ENCODE measurements at regions not wholly inside any gene's neighbourhood (a gene's known extent, or its start where the extent isn't known, plus 50 kb on each side); places are given as distances from the start of the nearest gene placed in this dataset.

DNA sequence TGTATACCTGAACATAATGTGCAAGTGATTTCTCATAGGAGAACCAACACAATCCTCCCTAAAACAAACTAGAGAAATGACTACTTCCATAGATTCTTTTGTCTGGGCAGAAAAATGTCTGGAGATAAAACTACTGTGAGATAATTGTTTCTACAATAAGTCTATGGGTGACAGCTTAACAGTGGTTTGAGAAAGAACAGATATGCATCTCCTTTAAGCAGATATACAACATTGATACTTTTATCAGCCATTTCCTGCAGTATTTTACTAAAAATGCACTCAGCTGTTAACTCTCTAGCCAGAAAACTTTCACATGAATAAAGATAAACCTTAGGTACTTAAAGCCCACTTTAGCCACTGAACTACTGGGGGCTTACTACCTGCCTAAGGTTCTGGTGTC is 1132.4 kb downstream of the EFNB2 start:
- Histone ChIP-seq H2AFZ (no peak overlapping the region), H3K9me2 (replicated peaks; ENCODE audit: insufficient read depth) (no peaks in the 10 kb centered on the region), H3K27me3 (no peaks in the 10 kb centered on the region), H4K20me1 (ENCODE audit: insufficient read depth, poor library complexity, severe bottlenecking) (no peaks in the 10 kb centered on the region), H3K9me3 (ENCODE audit: low read depth) (no peaks in the 10 kb centered on the region), H3K4me1 (ENCODE audit: insufficient read depth) (no peaks in the 10 kb centered on the region), H3K27ac (no peak overlapping the region), H3K4me3 (no peak overlapping the region), H3K79me2 (no peaks in the 10 kb centered on the region), H3K36me3 (replicated peaks; ENCODE audit: insufficient read depth, low read depth) (no peaks in the 10 kb centered on the region), H3K4me2 (no peak overlapping the region)
- no peak for DNase-seq (ENCODE audit: low spot score)
- TF ChIP-seq EZH2phosphoT487 (IDR thresholded peaks at IDR 0.05; ENCODE audit: low read depth, severe bottlenecking, unreplicated experiment): no peak
- TF ChIP-seq, protein P1, sequence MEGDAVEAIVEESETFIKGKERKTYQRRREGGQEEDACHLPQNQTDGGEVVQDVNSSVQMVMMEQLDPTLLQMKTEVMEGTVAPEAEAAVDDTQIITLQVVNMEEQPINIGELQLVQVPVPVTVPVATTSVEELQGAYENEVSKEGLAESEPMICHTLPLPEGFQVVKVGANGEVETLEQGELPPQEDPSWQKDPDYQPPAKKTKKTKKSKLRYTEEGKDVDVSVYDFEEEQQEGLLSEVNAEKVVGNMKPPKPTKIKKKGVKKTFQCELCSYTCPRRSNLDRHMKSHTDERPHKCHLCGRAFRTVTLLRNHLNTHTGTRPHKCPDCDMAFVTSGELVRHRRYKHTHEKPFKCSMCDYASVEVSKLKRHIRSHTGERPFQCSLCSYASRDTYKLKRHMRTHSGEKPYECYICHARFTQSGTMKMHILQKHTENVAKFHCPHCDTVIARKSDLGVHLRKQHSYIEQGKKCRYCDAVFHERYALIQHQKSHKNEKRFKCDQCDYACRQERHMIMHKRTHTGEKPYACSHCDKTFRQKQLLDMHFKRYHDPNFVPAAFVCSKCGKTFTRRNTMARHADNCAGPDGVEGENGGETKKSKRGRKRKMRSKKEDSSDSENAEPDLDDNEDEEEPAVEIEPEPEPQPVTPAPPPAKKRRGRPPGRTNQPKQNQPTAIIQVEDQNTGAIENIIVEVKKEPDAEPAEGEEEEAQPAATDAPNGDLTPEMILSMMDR (IDR thresholded peaks at IDR 0.05; ENCODE audit: poor library complexity): no peak
- TF ChIP-seq EZH2 (IDR thresholded peaks at IDR 0.05; ENCODE audit: borderline replicate concordance): no peak

DNA sequence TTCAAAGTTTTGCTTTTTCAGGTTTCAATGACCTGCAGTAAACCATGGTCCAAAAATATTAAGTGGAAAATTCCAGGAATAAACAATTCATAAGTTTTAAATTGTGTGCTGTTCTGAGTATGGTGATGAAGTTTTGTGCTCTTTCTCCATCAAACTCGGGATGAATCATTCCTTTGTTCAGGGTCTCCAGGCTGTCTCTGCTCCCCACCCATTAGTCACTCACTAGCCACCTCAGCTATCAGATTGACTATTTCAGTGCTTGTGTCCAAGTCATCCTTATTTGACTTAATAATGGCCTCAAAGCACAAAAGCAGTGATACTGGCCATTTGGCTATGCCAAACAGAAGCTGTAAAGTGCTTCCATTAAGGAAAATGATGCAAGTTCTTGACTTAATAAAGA is 1140.4 kb downstream of the EFNB2 start:
- Histone ChIP-seq H3K4me1 (ENCODE audit: insufficient read depth) (no peaks in the 10 kb centered on the region), H3K27me3 (no peaks in the 10 kb centered on the region), H3K79me2 (no peaks in the 10 kb centered on the region), H3K9me3 (ENCODE audit: low read depth) (no peaks in the 10 kb centered on the region), H3K4me2 (no peak overlapping the region), H2AFZ (no peak overlapping the region), H3K4me3 (no peak overlapping the region), H3K27ac (no peak overlapping the region), H3K9me2 (replicated peaks; ENCODE audit: insufficient read depth) (no peaks in the 10 kb centered on the region), H3K36me3 (replicated peaks; ENCODE audit: insufficient read depth, low read depth) (no peaks in the 10 kb centered on the region), H4K20me1 (ENCODE audit: insufficient read depth, poor library complexity, severe bottlenecking) (no peaks in the 10 kb centered on the region)
- TF ChIP-seq EZH2 (IDR thresholded peaks at IDR 0.05; ENCODE audit: borderline replicate concordance) (no peak), EZH2phosphoT487 (IDR thresholded peaks at IDR 0.05; ENCODE audit: low read depth, severe bottlenecking, unreplicated experiment) (no peak)
- TF ChIP-seq, protein P1 (IDR thresholded peaks at IDR 0.05; ENCODE audit: poor library complexity): no peak
- WGBS (ENCODE audit: low lambda C conversion rate, missing lambda C conversion rate): 83% methylated on average over 1 of the region's 1 CpG
- DNase-seq (ENCODE audit: low spot score): no peak

- no peak for DNase-seq (ENCODE audit: low spot score)
- H3K27ac ChIP-seq: no peak overlapping the region
- WGBS (ENCODE audit: low lambda C conversion rate, missing lambda C conversion rate): 91% methylated on average over 2 of the region's 2 CpGs
- no peaks in the 10 kb centered on the region for H3K36me3 ChIP-seq (replicated peaks; ENCODE audit: insufficient read depth, low read depth)
- H3K9me2 ChIP-seq (replicated peaks; ENCODE audit: insufficient read depth): no peaks in the 10 kb centered on the region
- no peak overlapping the region for H3K4me2 ChIP-seq
- H3K9me3 ChIP-seq (ENCODE audit: low read depth): no peaks in the 10 kb centered on the region
- no peaks in the 10 kb centered on the region for H3K27me3 ChIP-seq
- no peaks in the 10 kb centered on the region for H3K79me2 ChIP-seq
- no peak overlapping the region for H2AFZ ChIP-seq
- H3K4me1 ChIP-seq (ENCODE audit: insufficient read depth): no peaks in the 10 kb centered on the region
- TF ChIP-seq, protein P1 (IDR thresholded peaks at IDR 0.05; ENCODE audit: poor library complexity): no peak
- TF ChIP-seq EZH2phosphoT487 (IDR thresholded peaks at IDR 0.05; ENCODE audit: low read depth, severe bottlenecking, unreplicated experiment) (no peak), EZH2 (IDR thresholded peaks at IDR 0.05; ENCODE audit: borderline replicate concordance) (no peak)
- H4K20me1 ChIP-seq (ENCODE audit: insufficient read depth, poor library complexity, severe bottlenecking): no peaks in the 10 kb centered on the region
- no peak overlapping the region for H3K4me3 ChIP-seq
Measured at GRCh38 chr13:105389373-105389772, 1146.1 kb downstream of the EFNB2 start.

DNA sequence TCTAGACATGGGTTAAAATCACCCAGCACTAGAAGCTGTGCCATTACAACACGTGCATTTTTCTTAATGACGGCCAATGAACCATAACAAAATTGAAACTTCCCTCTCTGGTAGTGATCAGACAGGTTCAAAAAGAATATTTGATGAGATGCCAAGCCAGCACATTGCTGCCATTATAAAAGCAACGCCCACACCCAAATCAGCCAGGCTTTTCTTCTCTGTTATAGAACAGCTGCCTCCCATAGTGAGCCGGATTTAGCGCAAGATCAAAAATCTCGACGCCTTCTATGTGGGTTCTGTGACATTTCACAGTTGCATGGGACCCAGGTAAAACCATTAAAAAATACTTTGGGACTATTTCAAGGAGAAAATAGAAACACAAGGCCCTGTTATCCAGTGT is 1158.0 kb downstream of the EFNB2 start:
- no peak overlapping the region for H3K4me2 ChIP-seq
- no peaks in the 10 kb centered on the region for H3K9me3 ChIP-seq (ENCODE audit: low read depth)
- H3K79me2 ChIP-seq: no peaks in the 10 kb centered on the region
- 96% methylated on average over 7 of the region's 7 CpGs for WGBS (ENCODE audit: low lambda C conversion rate, missing lambda C conversion rate)
- no peaks in the 10 kb centered on the region for H3K36me3 ChIP-seq (replicated peaks; ENCODE audit: insufficient read depth, low read depth)
- no peaks in the 10 kb centered on the region for H4K20me1 ChIP-seq (ENCODE audit: insufficient read depth, poor library complexity, severe bottlenecking)
- no peaks in the 10 kb centered on the region for H3K27me3 ChIP-seq
- H3K4me1 ChIP-seq (ENCODE audit: insufficient read depth): no peaks in the 10 kb centered on the region
- no peak for DNase-seq (ENCODE audit: low spot score)
- H3K27ac ChIP-seq: no peak overlapping the region
- no peak for TF ChIP-seq EZH2phosphoT487 (IDR thresholded peaks at IDR 0.05; ENCODE audit: low read depth, severe bottlenecking, unreplicated experiment)
- TF ChIP-seq, protein P1 (IDR thresholded peaks at IDR 0.05; ENCODE audit: poor library complexity): no peak
- no peak for TF ChIP-seq EZH2 (IDR thresholded peaks at IDR 0.05; ENCODE audit: borderline replicate concordance)
- H2AFZ ChIP-seq: no peak overlapping the region
- no peak overlapping the region for H3K4me3 ChIP-seq
- H3K9me2 ChIP-seq (replicated peaks; ENCODE audit: insufficient read depth): no peaks in the 10 kb centered on the region

Measured in hepatocyte (in vitro differentiated cells).